A549 (cell line): ENCODE measurements at regions not wholly inside any gene's neighbourhood (a gene's known extent, or its start where the extent isn't known, plus 50 kb on each side); places are given as distances from the start of the nearest gene placed in this dataset.

Experiments
- CHD2 ChIP-seq: fragments of 150-350 bp; IDR thresholded peaks from 2 replicates; pipeline ENCODE4 v1.6.1; 2014; ENCODE audit warnings: low read length; ENCODE audit not compliant: partially characterized antibody
- KDM5A ChIP-seq: fragments of 200-600 bp; sonication (generic); IDR thresholded peaks from 2 replicates; pipeline ENCODE4 v1.6.1; 2016; ENCODE audit warnings: antibody characterized with exemption, mild to moderate bottlenecking
- MAFK ChIP-seq: fragments of 450-650 bp; IDR thresholded peaks from 2 replicates; pipeline ENCODE4 v1.6.1; 2014; ENCODE audit not compliant: partially characterized antibody
- MAZ ChIP-seq: fragments of 150-350 bp; IDR thresholded peaks from 2 replicates; pipeline ENCODE4 v1.6.1; 2014; ENCODE audit warnings: antibody characterized with exemption, low read depth, low read length, borderline replicate concordance
- POLR2AphosphoS2 ChIP-seq: conservative IDR thresholded peaks from 2 replicates; pipeline ENCODE4 v1.6.1; 2012; ENCODE audit warnings: low read length, improper control_type of control experiment, inconsistent platforms
- RARB ChIP-seq: fragments of 250-450 bp; sonication (Bioruptor Pico); IDR thresholded peaks from 2 replicates; pipeline ENCODE4 v1.8.0; 2021; ENCODE audit warnings: mild to moderate bottlenecking, moderate library complexity
- SREBF2 ChIP-seq: fragments of 450-650 bp; IDR thresholded peaks from 2 replicates; pipeline ENCODE4 v1.6.1; 2014; ENCODE audit warnings: mild to moderate bottlenecking, moderate library complexity
- ZFP36 ChIP-seq: fragments of 450-650 bp; IDR thresholded peaks from 2 replicates; pipeline ENCODE4 v1.6.1; 2014; ENCODE audit warnings: borderline replicate concordance; ENCODE audit not compliant: partially characterized antibody
- TF ChIP-seq, protein P1 (sequence below): fragments of >200 bp; sonication (Bioruptor Twin); formaldehyde crosslinking; IDR thresholded peaks from 3 replicates; pipeline ENCODE4 v1.5.1; 2016
- TF ChIP-seq, protein P2 (sequence below): IDR thresholded peaks from 2 replicates; pipeline ENCODE4 v1.6.1; 2012
- TF ChIP-seq, protein P3 (sequence below): IDR thresholded peaks from 2 replicates; pipeline ENCODE4 v1.6.1; 2012
- TF ChIP-seq, protein P4 (sequence below): IDR thresholded peaks from 2 replicates; pipeline ENCODE4 v1.6.1; 2012; ENCODE audit warnings: low read depth, borderline replicate concordance

GRCh38 chr4:126028876-126029275 lies 714.1 kb downstream of the FAT4 start:
- TF ChIP-seq MAZ, result no peak
- TF ChIP-seq, protein P1, sequence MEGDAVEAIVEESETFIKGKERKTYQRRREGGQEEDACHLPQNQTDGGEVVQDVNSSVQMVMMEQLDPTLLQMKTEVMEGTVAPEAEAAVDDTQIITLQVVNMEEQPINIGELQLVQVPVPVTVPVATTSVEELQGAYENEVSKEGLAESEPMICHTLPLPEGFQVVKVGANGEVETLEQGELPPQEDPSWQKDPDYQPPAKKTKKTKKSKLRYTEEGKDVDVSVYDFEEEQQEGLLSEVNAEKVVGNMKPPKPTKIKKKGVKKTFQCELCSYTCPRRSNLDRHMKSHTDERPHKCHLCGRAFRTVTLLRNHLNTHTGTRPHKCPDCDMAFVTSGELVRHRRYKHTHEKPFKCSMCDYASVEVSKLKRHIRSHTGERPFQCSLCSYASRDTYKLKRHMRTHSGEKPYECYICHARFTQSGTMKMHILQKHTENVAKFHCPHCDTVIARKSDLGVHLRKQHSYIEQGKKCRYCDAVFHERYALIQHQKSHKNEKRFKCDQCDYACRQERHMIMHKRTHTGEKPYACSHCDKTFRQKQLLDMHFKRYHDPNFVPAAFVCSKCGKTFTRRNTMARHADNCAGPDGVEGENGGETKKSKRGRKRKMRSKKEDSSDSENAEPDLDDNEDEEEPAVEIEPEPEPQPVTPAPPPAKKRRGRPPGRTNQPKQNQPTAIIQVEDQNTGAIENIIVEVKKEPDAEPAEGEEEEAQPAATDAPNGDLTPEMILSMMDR, result no peak
- TF ChIP-seq MAFK, result no peak
- no peak for TF ChIP-seq CHD2
- no peak for TF ChIP-seq KDM5A
- TF ChIP-seq POLR2AphosphoS2, result no peak
- TF ChIP-seq SREBF2, result no peak
- no peak for TF ChIP-seq RARB (CRISPR knock-in tag)
- TF ChIP-seq, protein P2, sequence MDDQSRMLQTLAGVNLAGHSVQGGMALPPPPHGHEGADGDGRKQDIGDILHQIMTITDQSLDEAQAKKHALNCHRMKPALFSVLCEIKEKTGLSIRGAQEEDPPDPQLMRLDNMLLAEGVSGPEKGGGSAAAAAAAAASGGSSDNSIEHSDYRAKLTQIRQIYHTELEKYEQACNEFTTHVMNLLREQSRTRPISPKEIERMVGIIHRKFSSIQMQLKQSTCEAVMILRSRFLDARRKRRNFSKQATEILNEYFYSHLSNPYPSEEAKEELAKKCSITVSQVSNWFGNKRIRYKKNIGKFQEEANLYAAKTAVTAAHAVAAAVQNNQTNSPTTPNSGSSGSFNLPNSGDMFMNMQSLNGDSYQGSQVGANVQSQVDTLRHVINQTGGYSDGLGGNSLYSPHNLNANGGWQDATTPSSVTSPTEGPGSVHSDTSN, result no peak
- TF ChIP-seq, protein P3, sequence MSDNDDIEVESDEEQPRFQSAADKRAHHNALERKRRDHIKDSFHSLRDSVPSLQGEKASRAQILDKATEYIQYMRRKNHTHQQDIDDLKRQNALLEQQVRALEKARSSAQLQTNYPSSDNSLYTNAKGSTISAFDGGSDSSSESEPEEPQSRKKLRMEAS, result no peak
- TF ChIP-seq, protein P4, sequence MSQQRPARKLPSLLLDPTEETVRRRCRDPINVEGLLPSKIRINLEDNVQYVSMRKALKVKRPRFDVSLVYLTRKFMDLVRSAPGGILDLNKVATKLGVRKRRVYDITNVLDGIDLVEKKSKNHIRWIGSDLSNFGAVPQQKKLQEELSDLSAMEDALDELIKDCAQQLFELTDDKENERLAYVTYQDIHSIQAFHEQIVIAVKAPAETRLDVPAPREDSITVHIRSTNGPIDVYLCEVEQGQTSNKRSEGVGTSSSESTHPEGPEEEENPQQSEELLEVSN, result no peak
- TF ChIP-seq ZFP36, result no peak
